DOHH2 (cell line): ENCODE measurements at regions not wholly inside any gene's neighbourhood (a gene's known extent, or its start where the extent isn't known, plus 50 kb on each side); places are given as distances from the start of the nearest gene placed in this dataset.

ENCODE experiments used
- H3F3A ChIP-seq: fragments of 200-600 bp; sonication (generic), shearing (Covaris generic); 2 replicates; pipeline ENCODE4 v1.6.0; 2016; ENCODE audit warnings: antibody characterized with exemption, mild to moderate bottlenecking; ENCODE audit not compliant: control insufficient read depth, insufficient read depth
- H3K27ac ChIP-seq: fragments of 200-600 bp; sonication (generic); 2 replicates; pipeline ENCODE4 v1.5.1; 2014; ENCODE audit warnings: low read depth, mild to moderate bottlenecking, low read length, moderate library complexity
- H3K27me3 ChIP-seq: fragments of 200-600 bp; sonication (generic); 2 replicates; pipeline ENCODE4 v1.6.1; 2014; ENCODE audit warnings: mild to moderate bottlenecking, low read length, mixed read lengths; ENCODE audit not compliant: control insufficient read depth
- H3K36me3 ChIP-seq: fragments of 200-600 bp; sonication (generic); 2 replicates; pipeline ENCODE4 v1.6.1; 2014; ENCODE audit warnings: mild to moderate bottlenecking, low read length, moderate library complexity, mixed read lengths; ENCODE audit not compliant: control insufficient read depth
- H3K4me1 ChIP-seq: fragments of 200-600 bp; sonication (generic); 2 replicates; pipeline ENCODE4 v1.6.1; 2014; ENCODE audit warnings: mild to moderate bottlenecking, low read length, mixed read lengths; ENCODE audit not compliant: control insufficient read depth
- H3K4me2 ChIP-seq: fragments of 200-600 bp; sonication (generic); 2 replicates; pipeline ENCODE4 v1.6.0; 2014; ENCODE audit warnings: mild to moderate bottlenecking, low read length, moderate library complexity
- H3K4me3 ChIP-seq: fragments of 200-600 bp; sonication (generic); 2 replicates; pipeline ENCODE4 v1.5.1; 2014; ENCODE audit warnings: mild to moderate bottlenecking, low read length, mixed read lengths
- H3K79me2 ChIP-seq: fragments of 200-600 bp; sonication (generic); 2 replicates; pipeline ENCODE4 v1.6.1; 2014; ENCODE audit warnings: mild to moderate bottlenecking, low read length, mixed read lengths; ENCODE audit not compliant: control insufficient read depth
- H3K9me2 ChIP-seq: fragments of 200-600 bp; sonication (generic); replicated peaks from 2 replicates; pipeline ENCODE4 v1.6.1; 2014; ENCODE audit warnings: mild to moderate bottlenecking, low read length, mixed read lengths; ENCODE audit not compliant: control insufficient read depth
- H3K9me3 ChIP-seq: fragments of 200-600 bp; sonication (generic); 2 replicates; pipeline ENCODE4 v1.6.1; 2014; ENCODE audit warnings: antibody characterized with exemption, low read length, mixed read lengths; ENCODE audit not compliant: control insufficient read depth, insufficient read depth
- H4K20me1 ChIP-seq: fragments of 200-600 bp; sonication (generic); 2 replicates; pipeline ENCODE4 v1.6.0; 2014; ENCODE audit warnings: low read depth, mild to moderate bottlenecking, antibody characterized with exemption, low read length, moderate library complexity; ENCODE audit not compliant: control insufficient read depth, insufficient read depth
- EZH2phosphoT487 ChIP-seq: fragments of 200-600 bp; sonication (generic); IDR thresholded peaks from 2 replicates; pipeline ENCODE4 v1.6.1; 2017; ENCODE audit warnings: borderline replicate concordance, mild to moderate bottlenecking, antibody characterized with exemption, low read length, moderate library complexity, mixed read lengths
- TF ChIP-seq, protein P1 (sequence below): fragments of 200-600 bp; sonication (generic); IDR thresholded peaks from one replicate; pipeline ENCODE4 v1.5.1; 2014; ENCODE audit warnings: antibody characterized with exemption, mild to moderate bottlenecking, low read depth, low read length; ENCODE audit not compliant: poor library complexity, severe bottlenecking

DNA sequence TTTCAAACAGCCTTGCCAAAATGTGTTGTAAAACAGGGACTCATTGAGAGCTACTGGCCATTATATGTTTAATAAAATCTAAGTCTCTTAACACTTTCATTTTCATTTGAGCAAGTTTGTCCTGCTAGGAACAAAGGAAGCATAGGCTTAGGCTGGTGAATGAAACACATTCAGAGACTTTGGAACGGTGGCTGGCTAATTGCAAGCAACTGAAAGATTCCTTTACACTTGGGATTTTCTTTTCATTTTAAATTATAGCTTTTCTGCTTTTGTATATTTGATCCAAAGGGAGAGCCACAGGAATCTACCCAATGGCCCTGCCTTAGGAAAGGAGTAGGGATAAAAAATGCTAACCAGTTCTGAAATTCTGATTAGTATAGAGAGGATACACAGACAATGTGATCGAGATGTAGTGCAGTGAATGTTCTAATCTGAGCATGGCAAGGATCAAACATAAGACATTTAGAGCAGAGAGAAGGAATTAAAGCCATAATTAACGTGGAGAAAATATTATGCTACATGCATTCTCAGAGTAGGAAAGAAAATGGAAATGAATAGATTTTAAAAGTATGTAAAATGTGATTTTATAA lies 911.4 kb upstream of the SLC39A10 start:
- Histone ChIP-seq H3K27me3 (no peaks in the 10 kb centered on the region), H3K27ac (no peak overlapping the region), H3F3A (no peaks in the 10 kb centered on the region), H3K4me2 (no peak overlapping the region), H3K9me3 (no peaks in the 10 kb centered on the region), H4K20me1 (no peaks in the 10 kb centered on the region), H3K36me3 (no peaks in the 10 kb centered on the region), H3K4me3 (no peak overlapping the region), H3K79me2 (no peaks in the 10 kb centered on the region), H3K4me1 (no peaks in the 10 kb centered on the region), H3K9me2 (no peaks in the 10 kb centered on the region)
- TF ChIP-seq EZH2phosphoT487, result no peak
- TF ChIP-seq, protein P1, sequence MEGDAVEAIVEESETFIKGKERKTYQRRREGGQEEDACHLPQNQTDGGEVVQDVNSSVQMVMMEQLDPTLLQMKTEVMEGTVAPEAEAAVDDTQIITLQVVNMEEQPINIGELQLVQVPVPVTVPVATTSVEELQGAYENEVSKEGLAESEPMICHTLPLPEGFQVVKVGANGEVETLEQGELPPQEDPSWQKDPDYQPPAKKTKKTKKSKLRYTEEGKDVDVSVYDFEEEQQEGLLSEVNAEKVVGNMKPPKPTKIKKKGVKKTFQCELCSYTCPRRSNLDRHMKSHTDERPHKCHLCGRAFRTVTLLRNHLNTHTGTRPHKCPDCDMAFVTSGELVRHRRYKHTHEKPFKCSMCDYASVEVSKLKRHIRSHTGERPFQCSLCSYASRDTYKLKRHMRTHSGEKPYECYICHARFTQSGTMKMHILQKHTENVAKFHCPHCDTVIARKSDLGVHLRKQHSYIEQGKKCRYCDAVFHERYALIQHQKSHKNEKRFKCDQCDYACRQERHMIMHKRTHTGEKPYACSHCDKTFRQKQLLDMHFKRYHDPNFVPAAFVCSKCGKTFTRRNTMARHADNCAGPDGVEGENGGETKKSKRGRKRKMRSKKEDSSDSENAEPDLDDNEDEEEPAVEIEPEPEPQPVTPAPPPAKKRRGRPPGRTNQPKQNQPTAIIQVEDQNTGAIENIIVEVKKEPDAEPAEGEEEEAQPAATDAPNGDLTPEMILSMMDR, result no peak

DNA sequence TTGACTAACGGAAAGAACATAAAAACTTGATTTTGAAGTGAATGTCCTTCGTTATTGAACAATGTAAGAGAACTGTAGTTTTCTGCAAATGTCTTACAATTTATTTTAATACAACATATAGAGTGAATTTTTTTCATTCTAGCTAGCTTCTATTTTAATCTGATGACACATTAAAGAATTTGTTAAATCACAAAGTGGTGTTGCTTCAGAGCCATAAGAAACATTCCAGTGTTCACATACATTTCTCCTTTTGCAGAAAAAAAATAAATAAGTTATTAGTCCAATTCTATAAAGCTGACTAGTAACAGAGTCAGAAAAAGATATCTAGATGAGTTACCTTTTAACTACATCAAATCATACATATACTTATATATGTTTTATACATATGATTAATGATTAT lies 914.3 kb upstream of the SLC39A10 start:
- H3F3A ChIP-seq, result no peaks in the 10 kb centered on the region
- H4K20me1 ChIP-seq, result no peaks in the 10 kb centered on the region
- no peaks in the 10 kb centered on the region for H3K4me1 ChIP-seq
- no peaks in the 10 kb centered on the region for H3K27me3 ChIP-seq
- no peaks in the 10 kb centered on the region for H3K79me2 ChIP-seq
- H3K36me3 ChIP-seq, result no peaks in the 10 kb centered on the region
- H3K9me2 ChIP-seq, result no peaks in the 10 kb centered on the region
- no peak overlapping the region for H3K4me2 ChIP-seq
- no peaks in the 10 kb centered on the region for H3K9me3 ChIP-seq
- H3K4me3 ChIP-seq, result no peak overlapping the region
- no peak for TF ChIP-seq EZH2phosphoT487
- TF ChIP-seq, protein P1, result no peak
- no peak overlapping the region for H3K27ac ChIP-seq

DNA sequence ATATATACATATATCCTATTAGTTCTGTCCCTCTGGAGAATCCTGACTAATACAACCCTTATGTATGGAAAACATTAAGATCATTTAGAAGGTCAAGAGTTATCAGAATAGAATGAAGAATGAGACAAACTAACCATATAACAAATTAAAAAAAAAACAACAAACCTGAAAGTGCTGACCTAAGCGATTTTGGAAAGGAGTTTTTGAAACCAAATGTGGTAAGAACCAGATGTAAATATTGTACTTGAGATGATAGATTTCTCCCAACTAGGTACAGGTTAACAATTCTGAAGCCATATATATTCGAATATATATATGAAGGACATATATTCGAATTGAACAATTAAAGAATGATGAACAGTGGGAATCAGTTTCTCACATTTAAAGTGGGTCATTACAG lies 917.8 kb upstream of the SLC39A10 start:
- no peaks in the 10 kb centered on the region for H3K79me2 ChIP-seq
- H3K9me2 ChIP-seq, result no peaks in the 10 kb centered on the region

More for the DNA sequence above, 917.8 kb upstream of the SLC39A10 start:
- H3K27me3 ChIP-seq, result no peaks in the 10 kb centered on the region
- H3K27ac ChIP-seq, result no peak overlapping the region
- H3K4me2 ChIP-seq, result no peak overlapping the region
- no peaks in the 10 kb centered on the region for H4K20me1 ChIP-seq
- H3K4me1 ChIP-seq, result no peaks in the 10 kb centered on the region
- no peaks in the 10 kb centered on the region for H3F3A ChIP-seq
- no peak for TF ChIP-seq EZH2phosphoT487
- TF ChIP-seq, protein P1, result no peak
- no peaks in the 10 kb centered on the region for H3K9me3 ChIP-seq
- H3K4me3 ChIP-seq, result no peak overlapping the region
- no peaks in the 10 kb centered on the region for H3K36me3 ChIP-seq
